ENCODE measurements at regions not wholly inside any gene's neighbourhood (a gene's known extent, or its start where the extent isn't known, plus 50 kb on each side); places are given as distances from the start of the nearest gene placed in this dataset.

DNA sequence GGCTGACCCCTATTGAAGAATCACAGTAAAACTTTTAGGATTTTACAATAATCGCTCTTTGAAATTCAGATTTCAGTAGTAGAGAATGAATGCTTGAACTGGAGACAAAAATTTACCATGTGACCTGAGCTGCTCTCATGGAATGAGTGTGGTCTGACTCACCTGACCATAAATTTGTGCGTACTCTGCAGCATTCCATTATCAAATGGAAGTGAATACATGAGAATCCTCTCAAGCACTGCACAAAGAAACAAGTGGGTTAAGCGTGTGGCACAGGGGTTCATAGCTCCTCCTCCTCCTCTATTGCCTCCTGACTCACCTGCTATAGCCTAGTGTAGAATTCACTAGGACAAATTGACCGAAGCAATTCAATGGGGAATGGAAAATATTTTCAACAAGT lies 269.8 kb upstream of the CDH9 start:
- Mint-ChIP-seq H3K9me3 (ENCODE audit: low read depth) (peaks cover 12% of the 10 kb centered on the region), H3K4me3 (no peak overlapping the region), H3K27ac (no peak overlapping the region), H3K4me1 (no peaks in the 10 kb centered on the region), H3K36me3 (ENCODE audit: low read depth) (no peaks in the 10 kb centered on the region), H3K27me3 (no peaks in the 10 kb centered on the region)
- DNase-seq (no peak), ATAC-seq (no peak)
- intact Hi-C loops (cut with DNase I, micrococcal nuclease), result no loop called here
- CTCF ChIA-PET, result no interaction called here
- POLR2A ChIA-PET, result no interaction called here

DNA sequence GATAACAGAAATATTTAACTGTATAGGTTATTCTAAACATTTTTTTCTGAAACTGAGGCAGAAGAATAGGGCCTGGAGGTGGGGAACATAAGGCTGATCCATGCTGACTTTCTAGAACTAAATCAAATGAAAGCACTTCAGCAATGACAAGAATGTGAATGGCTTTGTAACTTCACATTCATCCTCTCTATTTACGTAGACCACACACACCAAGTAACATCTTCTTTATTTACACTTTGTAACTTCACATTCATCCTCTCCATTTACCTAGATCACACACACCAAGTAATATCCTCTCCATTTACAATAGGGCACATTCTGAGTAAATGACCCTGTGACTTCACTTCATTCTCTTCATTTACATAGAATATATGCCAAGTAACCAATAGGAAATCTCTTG lies 251.8 kb upstream of the CDH9 start:
- ChIA-PET POLR2A (no interaction called here), CTCF (no interaction called here)
- Mint-ChIP-seq H3K36me3 (ENCODE audit: low read depth) (no peaks in the 10 kb centered on the region), H3K4me1 (no peaks in the 10 kb centered on the region), H3K27me3 (no peaks in the 10 kb centered on the region), H3K9me3 (ENCODE audit: low read depth) (peaks cover 15% of the 10 kb centered on the region), H3K27ac (no peak overlapping the region), H3K4me3 (no peak overlapping the region)
- DNase-seq (no peak), ATAC-seq (no peak)
- intact Hi-C loops (cut with DNase I, micrococcal nuclease), result no loop called here

DNA sequence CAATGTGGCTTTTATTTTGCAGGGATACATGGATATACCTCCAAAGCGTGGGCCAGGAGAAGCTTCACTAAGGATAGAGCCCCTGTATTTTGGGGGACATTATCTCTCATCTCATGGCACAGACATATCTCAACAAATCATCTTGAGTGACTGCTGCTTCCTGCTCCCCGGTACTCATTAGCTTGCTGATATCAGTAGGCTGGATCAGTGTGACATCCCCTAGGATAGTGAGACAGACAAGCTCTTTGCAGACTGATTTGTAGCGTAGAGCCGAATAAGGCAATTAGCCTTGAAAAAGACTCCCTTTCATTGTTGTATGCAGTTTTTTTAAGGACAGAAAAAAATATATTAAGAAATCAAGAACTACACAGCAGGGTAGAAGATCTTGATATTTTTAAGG lies 237.7 kb upstream of the CDH9 start:
- Mint-ChIP-seq H3K27me3 (no peaks in the 10 kb centered on the region), H3K27ac (no peak overlapping the region), H3K4me3 (no peak overlapping the region), H3K9me3 (ENCODE audit: low read depth) (peaks cover 9% of the 10 kb centered on the region), H3K36me3 (ENCODE audit: low read depth) (no peaks in the 10 kb centered on the region), H3K4me1 (no peaks in the 10 kb centered on the region)
- no peak for ATAC-seq
- POLR2A ChIA-PET, result no interaction called here
- CTCF ChIA-PET, result interaction anchor here (0.6 to 1.0 kb wide), 2 partner anchors 10 to 33 kb away, joined by 3 read pairs; no protein-coding TSS in a partner anchor
- no peak for DNase-seq
- intact Hi-C loops (cut with DNase I, micrococcal nuclease), result no loop called here

DNA sequence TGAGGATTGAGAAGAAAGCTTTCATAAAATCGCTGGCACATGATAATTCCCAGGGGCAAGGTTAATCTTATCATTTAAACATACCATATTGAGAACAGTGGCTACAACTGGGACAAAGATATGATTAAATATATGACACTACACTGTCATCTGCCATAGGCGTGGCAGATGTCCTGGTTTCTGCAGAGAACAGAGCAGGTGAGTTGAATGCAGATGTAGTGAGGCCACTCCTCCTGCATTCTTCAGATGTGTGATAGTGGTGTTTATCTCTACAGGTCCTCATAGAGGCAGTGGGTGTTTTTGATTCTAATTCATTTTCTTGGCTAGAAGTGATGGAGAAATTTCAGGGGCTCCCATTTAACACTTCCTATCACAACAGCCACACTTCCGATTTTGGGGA lies 237.0 kb upstream of the CDH9 start:
- intact Hi-C loops (cut with DNase I, micrococcal nuclease), result no loop called here
- no peaks in the 10 kb centered on the region for H3K27me3 Mint-ChIP-seq
- CTCF ChIA-PET, result interaction anchor here (1.0 kb wide), 1 partner anchor 34 kb away, joined by 3 read pairs; no protein-coding TSS in a partner anchor

DNA sequence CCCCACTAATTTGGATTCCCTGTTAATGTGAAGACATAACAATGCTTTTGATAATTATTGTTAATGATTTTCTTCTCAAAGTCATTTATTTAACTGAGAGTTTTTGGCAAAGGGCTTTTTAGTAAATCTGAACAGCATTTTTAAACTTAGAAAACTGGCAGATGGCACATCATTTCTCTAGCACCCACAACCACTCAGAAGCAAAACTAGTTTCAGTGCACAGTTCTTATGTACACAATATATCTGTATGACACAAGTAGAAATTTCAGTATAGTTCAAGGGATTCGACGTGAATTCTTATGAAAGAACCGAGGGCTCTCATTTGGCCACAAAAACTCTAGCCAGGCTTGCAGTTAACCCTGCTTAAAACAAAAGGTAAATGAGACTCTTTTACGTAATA lies 231.4 kb upstream of the CDH9 start:
- no peak overlapping the region for H3K4me3 Mint-ChIP-seq
- H3K27me3 Mint-ChIP-seq, result no peaks in the 10 kb centered on the region
- intact Hi-C loops (cut with DNase I, micrococcal nuclease), result no loop called here
- DNase-seq (no peak), ATAC-seq (no peak)
- no peaks in the 10 kb centered on the region for H3K36me3 Mint-ChIP-seq (ENCODE audit: low read depth)
- CTCF ChIA-PET, result no interaction called here
- peaks cover 14% of the 10 kb centered on the region for H3K9me3 Mint-ChIP-seq (ENCODE audit: low read depth)
- POLR2A ChIA-PET, result no interaction called here
- no peak overlapping the region for H3K27ac Mint-ChIP-seq
- no peaks in the 10 kb centered on the region for H3K4me1 Mint-ChIP-seq

More for the DNA sequence above, 237.0 kb upstream of the CDH9 start:
- Mint-ChIP-seq H3K9me3 (ENCODE audit: low read depth) (peaks cover 11% of the 10 kb centered on the region), H3K4me1 (no peaks in the 10 kb centered on the region), H3K27ac (no peak overlapping the region), H3K4me3 (no peak overlapping the region), H3K36me3 (ENCODE audit: low read depth) (no peaks in the 10 kb centered on the region)
- no peak for DNase-seq
- POLR2A ChIA-PET, result no interaction called here
- no peak for ATAC-seq

DNA sequence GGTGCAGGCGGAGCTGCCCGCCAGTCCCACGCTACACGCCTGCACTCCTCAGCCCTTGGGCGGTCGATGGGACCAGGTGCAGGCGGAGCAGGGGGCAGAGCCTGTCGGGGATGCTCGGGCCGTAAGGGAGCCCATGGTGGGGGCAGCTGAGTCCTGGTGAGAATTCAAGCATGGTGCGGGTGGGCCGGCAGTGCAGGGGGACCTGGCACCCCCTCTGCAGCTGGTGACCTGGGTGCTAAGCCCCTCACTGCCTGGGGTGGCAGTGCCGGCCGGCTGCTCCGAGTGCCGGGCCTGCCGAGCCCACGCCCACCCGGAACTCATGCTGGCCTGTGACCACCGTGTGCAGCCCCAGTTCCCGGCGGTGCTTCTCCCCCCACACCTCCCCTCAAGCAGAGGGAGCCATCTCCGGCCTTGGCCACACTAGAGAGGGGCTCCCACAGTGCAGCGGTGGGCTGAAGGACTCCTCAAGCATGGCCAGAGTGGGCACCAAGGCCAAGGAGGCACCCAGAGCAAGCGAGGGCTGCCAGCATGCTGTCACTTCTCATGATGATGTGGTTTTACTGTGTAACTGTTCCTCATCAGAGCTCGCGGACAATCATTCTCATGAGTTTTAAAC lies 228.9 kb upstream of the CDH9 start:
- H3K27me3 Mint-ChIP-seq, result no peaks in the 10 kb centered on the region
- no peaks in the 10 kb centered on the region for H3K4me1 Mint-ChIP-seq
- CTCF ChIA-PET, result no interaction called here
- intact Hi-C loops (cut with DNase I, micrococcal nuclease), result no loop called here
- peaks cover 17% of the 10 kb centered on the region for H3K9me3 Mint-ChIP-seq (ENCODE audit: low read depth)
- POLR2A ChIA-PET, result no interaction called here
- H3K36me3 Mint-ChIP-seq (ENCODE audit: low read depth), result no peaks in the 10 kb centered on the region
- DNase-seq (no peak), ATAC-seq (no peak)
- H3K4me3 Mint-ChIP-seq, result no peak overlapping the region
- no peak overlapping the region for H3K27ac Mint-ChIP-seq

DNA sequence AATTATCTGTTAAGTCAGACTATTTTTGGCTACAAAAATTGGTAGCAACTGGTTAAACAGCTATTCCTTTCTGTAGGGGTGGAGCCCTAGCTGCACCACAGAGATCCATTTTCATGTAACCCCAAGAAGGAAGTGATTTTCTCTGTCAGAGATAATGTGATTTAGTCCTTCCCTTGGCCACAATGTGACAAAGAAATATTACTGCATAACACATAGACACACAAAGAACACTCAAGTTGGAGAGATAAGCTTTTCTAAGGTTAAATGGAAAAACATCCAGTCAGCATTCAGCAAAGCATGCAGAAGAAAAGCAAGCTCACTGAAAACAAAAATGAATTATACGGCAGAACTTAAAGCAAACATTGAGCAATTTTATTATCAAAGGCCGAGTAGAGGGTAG lies 227.8 kb upstream of the CDH9 start:
- peaks cover 17% of the 10 kb centered on the region for H3K9me3 Mint-ChIP-seq (ENCODE audit: low read depth)
- intact Hi-C loops (cut with DNase I, micrococcal nuclease), result no loop called here
- no peaks in the 10 kb centered on the region for H3K36me3 Mint-ChIP-seq (ENCODE audit: low read depth)

DNA sequence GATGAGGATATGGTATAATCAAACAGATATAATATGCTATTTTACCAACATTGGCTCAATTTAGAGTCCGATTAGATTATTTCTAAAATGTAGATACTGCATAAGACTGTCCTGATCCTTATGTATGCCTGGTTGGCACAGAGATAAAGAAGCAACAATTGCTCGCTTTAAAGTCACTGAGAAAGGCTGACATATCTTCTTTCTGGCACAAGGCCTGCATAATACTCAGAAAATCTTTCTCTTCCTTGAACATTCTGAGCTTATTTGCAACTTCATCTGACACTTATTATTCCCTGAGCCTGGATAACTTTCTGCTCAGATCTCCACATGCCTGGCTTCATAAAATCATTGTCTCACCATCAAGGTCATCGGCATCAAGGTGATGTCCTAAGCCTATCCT lies 219.3 kb upstream of the CDH9 start:
- no peak overlapping the region for H3K4me3 Mint-ChIP-seq
- H3K36me3 Mint-ChIP-seq (ENCODE audit: low read depth), result no peaks in the 10 kb centered on the region
- no peaks in the 10 kb centered on the region for H3K27me3 Mint-ChIP-seq
- H3K27ac Mint-ChIP-seq, result no peak overlapping the region
- ATAC-seq, result no peak
- H3K4me1 Mint-ChIP-seq, result no peaks in the 10 kb centered on the region
- POLR2A ChIA-PET, result no interaction called here
- no peak for DNase-seq
- CTCF ChIA-PET, result no interaction called here
- intact Hi-C loops (cut with DNase I, micrococcal nuclease), result no loop called here
- peaks cover 8% of the 10 kb centered on the region for H3K9me3 Mint-ChIP-seq (ENCODE audit: low read depth)

More for the DNA sequence above, 227.8 kb upstream of the CDH9 start:
- ChIA-PET CTCF (no interaction called here), POLR2A (no interaction called here)
- Mint-ChIP-seq H3K27ac (no peak overlapping the region), H3K4me3 (no peak overlapping the region), H3K27me3 (no peaks in the 10 kb centered on the region), H3K4me1 (no peaks in the 10 kb centered on the region)
- ATAC-seq, result no peak
- DNase-seq, result no peak

DNA sequence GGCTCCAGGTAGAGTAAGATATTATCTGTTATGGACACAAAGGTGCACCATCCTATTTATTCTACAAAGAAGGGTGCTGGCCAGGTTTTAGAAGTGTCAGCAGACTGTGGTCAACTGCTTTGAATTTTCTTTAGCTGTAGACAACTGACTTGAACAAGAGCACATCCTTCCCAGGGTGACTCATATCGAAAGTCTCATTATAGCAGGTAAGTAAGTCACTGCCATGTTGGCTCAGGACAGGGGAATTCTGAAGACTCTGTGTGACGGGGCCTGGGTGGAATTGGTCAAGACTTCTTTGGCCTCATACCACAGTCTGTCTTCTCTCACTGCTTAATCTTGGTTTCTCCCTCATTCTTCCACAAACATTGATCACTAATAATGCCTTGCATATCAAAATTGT lies 214.5 kb upstream of the CDH9 start:
- Mint-ChIP-seq H3K27ac (no peak overlapping the region), H3K4me3 (no peak overlapping the region), H3K9me3 (ENCODE audit: low read depth) (peaks cover 5% of the 10 kb centered on the region), H3K4me1 (no peaks in the 10 kb centered on the region), H3K27me3 (no peaks in the 10 kb centered on the region), H3K36me3 (ENCODE audit: low read depth) (no peaks in the 10 kb centered on the region)
- CTCF ChIA-PET, result no interaction called here
- ATAC-seq (no peak), DNase-seq (no peak)
- POLR2A ChIA-PET, result interaction anchor here (0.6 kb wide), 1 partner anchor 368 kb away, joined by 3 read pairs; no protein-coding TSS in a partner anchor
- intact Hi-C loops (cut with DNase I, micrococcal nuclease), result no loop called here

DNA sequence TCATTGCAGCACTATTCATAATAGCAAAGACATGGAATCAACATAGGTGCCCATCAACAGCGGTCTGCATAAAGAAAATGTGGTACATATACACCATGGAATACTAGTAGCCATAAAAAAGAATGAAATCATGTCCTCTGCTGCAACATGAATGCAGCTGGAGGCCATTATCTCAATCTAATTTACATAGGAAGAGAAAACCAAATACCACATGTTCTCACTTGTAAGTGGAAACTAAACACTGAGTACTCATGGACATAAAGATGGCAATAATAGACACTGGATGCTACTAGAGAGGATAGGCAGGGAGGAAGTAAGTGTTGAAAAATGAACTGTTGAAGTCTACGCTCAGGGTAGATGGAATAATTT lies 203.9 kb upstream of the CDH9 start:
- POLR2A ChIA-PET, result no interaction called here

DNA sequence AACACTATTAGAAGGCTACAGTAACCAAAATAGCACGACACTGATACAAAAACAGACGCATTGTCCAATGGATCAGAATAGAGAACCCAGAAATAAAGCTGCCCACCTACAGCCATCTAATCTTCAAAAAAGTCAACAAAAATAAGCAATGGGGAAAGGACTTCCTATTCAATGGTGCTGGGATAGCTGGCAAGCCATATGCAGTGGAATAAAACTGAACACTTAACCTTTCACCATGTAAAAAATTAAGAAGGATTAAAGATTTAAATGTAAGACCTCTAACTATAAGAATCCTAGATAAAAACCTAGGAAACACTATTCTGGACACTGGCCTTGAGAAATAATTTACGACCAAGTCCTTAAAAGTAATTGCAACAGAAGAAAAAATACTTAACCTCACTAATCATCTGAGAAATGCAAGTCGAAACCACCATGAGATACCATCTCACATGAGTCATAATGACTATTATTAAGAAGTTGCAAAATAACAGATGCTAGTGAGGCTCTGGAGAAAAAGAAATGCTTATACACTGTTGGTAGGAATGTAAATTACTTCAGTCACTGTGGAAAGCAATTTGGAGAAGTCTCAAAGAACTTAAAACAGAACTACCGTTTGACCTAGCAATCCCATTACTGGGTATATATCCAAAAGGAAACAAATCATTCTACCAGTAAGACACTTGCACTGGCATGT lies 203.3 kb upstream of the CDH9 start:
- Mint-ChIP-seq H3K4me3 (no peak overlapping the region), H3K4me1 (no peaks in the 10 kb centered on the region), H3K9me3 (ENCODE audit: low read depth) (peaks cover 7% of the 10 kb centered on the region), H3K36me3 (ENCODE audit: low read depth) (no peaks in the 10 kb centered on the region), H3K27me3 (no peaks in the 10 kb centered on the region), H3K27ac (no peak overlapping the region)
- DNase-seq (no peak), ATAC-seq (no peak)
- ChIA-PET CTCF (interaction anchor here (0.6 kb wide), 1 partner anchor 1190 kb away, joined by 4 read pairs; no protein-coding TSS in a partner anchor), POLR2A (no interaction called here)
- intact Hi-C loops (cut with DNase I, micrococcal nuclease), result no loop called here

More for the DNA sequence above, 203.9 kb upstream of the CDH9 start:
- Mint-ChIP-seq H3K9me3 (ENCODE audit: low read depth) (peaks cover 7% of the 10 kb centered on the region), H3K36me3 (ENCODE audit: low read depth) (no peaks in the 10 kb centered on the region), H3K27me3 (no peaks in the 10 kb centered on the region), H3K4me3 (no peak overlapping the region), H3K27ac (no peak overlapping the region), H3K4me1 (no peaks in the 10 kb centered on the region)
- intact Hi-C loops (cut with DNase I, micrococcal nuclease), result no loop called here
- no peak for DNase-seq
- CTCF ChIA-PET, result no interaction called here
- ATAC-seq, result no peak

DNA sequence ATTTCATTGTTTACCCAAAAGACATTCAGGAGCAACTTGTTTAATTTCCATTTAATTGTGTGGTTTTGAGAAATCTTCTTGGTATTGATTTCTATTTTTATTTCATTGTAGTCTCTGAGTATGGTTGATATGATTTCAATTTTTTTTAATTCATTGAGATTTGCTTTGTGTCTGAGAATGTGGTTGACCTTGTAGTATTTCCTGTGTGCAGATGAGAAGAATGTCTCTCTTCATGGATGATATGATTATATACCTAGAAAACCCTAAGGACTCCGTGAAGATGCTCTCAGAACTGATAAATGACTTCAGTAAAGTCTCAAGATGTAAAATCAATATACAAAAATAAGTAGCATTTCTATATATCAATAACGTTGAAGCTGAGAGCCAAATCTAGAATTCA lies 202.4 kb upstream of the CDH9 start:
- no peak overlapping the region for H3K27ac Mint-ChIP-seq
- no peak overlapping the region for H3K4me3 Mint-ChIP-seq
- no peaks in the 10 kb centered on the region for H3K27me3 Mint-ChIP-seq
- H3K4me1 Mint-ChIP-seq, result no peaks in the 10 kb centered on the region
- H3K36me3 Mint-ChIP-seq (ENCODE audit: low read depth), result no peaks in the 10 kb centered on the region
- CTCF ChIA-PET, result no interaction called here
- ATAC-seq (no peak), DNase-seq (no peak)
- POLR2A ChIA-PET, result no interaction called here
- peaks cover 7% of the 10 kb centered on the region for H3K9me3 Mint-ChIP-seq (ENCODE audit: low read depth)
- intact Hi-C loops (cut with DNase I, micrococcal nuclease), result no loop called here

Measured in activated CD4-positive, alpha-beta T cell treated with anti-CD3 and anti-CD28 coated beads for 36 hours (primary cell).